ENCODE measurements at regions not wholly inside any gene's neighbourhood (a gene's known extent, or its start where the extent isn't known, plus 50 kb on each side); places are given as distances from the start of the nearest gene placed in this dataset.

DNA sequence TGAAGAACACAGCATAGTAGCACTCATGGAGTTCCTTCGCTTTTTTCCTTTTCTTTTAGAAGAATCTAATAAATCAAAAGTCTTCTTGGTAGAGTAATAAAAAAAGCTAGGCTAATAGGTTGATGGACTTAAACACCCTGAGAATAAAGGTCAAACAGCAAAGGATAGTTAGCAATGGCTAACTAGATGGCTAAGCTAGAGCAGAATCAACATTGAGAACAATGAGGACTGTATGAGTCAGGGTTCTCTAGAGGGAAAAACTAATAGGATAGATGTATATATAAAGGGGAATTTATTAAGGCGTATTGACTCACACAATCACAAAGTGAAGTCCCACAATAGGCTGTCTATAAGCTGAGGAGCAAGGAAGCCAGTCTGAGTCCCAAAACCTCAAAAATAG is 550.9 kb downstream of the GLUD2 start:
- peak in 1 of 2 donors; percentile 2 for DNase-seq (ENCODE audit: low read depth in 2 of 2)
- no peak overlapping the region for H3K4me3 ChIP-seq (replicated peaks in 1 of 2; ENCODE audit: low read depth in 2 of 2, low read length in 2 of 2)
- TF ChIP-seq, protein P1, sequence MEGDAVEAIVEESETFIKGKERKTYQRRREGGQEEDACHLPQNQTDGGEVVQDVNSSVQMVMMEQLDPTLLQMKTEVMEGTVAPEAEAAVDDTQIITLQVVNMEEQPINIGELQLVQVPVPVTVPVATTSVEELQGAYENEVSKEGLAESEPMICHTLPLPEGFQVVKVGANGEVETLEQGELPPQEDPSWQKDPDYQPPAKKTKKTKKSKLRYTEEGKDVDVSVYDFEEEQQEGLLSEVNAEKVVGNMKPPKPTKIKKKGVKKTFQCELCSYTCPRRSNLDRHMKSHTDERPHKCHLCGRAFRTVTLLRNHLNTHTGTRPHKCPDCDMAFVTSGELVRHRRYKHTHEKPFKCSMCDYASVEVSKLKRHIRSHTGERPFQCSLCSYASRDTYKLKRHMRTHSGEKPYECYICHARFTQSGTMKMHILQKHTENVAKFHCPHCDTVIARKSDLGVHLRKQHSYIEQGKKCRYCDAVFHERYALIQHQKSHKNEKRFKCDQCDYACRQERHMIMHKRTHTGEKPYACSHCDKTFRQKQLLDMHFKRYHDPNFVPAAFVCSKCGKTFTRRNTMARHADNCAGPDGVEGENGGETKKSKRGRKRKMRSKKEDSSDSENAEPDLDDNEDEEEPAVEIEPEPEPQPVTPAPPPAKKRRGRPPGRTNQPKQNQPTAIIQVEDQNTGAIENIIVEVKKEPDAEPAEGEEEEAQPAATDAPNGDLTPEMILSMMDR (IDR thresholded peaks at IDR 0.05; ENCODE audit: low read depth, low read length): no peak

DNA sequence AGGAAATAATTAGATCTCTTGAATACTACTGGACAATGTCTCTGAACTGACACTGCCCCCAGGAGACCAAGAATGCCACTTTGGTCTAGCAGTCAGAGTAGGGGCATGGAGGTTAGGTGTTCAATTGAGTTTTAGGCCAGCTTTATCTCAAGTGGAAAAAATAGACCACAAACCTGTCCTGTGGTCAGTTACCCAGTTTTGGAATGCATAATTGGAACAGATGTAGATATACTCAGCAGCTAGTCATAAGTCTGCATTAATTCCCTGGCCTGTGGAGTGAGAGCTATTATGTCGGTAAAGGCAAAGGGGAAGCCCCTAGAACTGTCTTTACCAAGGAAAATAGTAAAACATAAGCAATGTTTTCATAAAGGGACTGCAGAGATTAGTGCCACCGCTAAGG is 587.7 kb downstream of the GLUD2 start:
- TF ChIP-seq, protein P1 (IDR thresholded peaks at IDR 0.05; ENCODE audit: low read depth, low read length): no peak
- no peak for DNase-seq (ENCODE audit: low read depth in 2 of 2)

DNA sequence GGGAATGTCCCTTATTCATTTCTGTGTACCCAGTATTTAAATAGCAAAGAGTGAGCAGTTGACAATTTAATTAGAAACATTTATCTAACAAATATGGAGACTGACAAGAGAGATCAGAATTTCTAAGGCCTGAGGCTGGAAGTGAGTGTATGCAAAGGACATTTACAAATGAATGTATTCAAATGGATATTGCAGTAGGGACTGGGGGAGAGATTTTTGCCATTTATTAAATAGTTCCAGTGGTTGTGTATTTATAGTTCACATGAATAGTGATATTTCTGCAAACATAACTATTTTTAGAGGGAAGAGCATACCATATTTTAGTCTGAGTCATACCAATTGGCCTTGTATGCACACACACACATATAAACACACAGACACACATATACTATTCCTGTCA is 592.4 kb downstream of the GLUD2 start:
- no peak for DNase-seq (ENCODE audit: low read depth in 2 of 2)
- H3K4me3 ChIP-seq (replicated peaks in 1 of 2; ENCODE audit: low read depth in 2 of 2, low read length in 2 of 2): no peak overlapping the region
- TF ChIP-seq, protein P1 (IDR thresholded peaks at IDR 0.05; ENCODE audit: low read depth, low read length): no peak

More for the DNA sequence above, 587.7 kb downstream of the GLUD2 start:
- H3K4me3 ChIP-seq (replicated peaks in 1 of 2; ENCODE audit: low read depth in 2 of 2, low read length in 2 of 2): no peak overlapping the region

DNA sequence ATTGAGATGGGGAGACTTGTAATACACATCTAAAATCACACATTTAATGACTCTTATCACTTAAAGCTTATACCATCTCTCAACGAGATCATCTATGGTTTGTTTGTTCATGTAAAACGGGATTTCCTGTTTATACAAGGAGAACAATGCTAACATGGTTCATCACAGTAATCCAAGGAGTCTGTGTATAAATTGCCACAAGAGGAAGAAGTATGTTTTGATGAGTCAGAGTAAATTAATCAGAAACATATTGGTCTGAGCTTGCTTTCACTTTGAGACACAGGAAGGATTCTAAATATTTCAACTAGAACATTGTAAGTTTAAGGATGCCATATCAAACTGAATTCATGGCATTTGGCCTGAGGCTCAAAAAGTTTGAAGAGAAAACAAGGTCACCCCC is 594.1 kb downstream of the GLUD2 start:
- no peak overlapping the region for H3K4me3 ChIP-seq (replicated peaks in 1 of 2; ENCODE audit: low read depth in 2 of 2, low read length in 2 of 2)
- peak; percentile 10 to 44 for DNase-seq (ENCODE audit: low read depth in 2 of 2)
- TF ChIP-seq, protein P1 (IDR thresholded peaks at IDR 0.05; ENCODE audit: low read depth, low read length): no peak

DNA sequence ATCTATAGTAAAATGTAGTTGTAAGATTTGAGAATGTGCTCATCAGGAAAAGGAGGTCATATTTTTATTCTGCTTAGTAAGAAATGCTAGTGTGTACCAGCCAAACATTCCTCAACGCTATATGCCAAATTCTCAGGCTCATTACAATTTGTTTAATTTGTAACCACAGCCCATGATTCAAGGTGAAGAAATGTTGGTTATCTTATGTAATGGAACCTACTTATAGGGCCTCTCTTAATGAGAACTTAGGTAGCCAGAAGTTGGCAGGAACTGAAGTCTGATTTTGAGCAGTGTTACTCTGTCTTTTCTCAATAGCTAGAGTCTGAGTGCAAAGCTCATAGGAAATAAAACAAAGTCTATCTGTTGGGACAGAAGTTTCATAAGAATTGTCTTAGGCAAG is 595.0 kb downstream of the GLUD2 start:
- TF ChIP-seq, protein P1 (IDR thresholded peaks at IDR 0.05; ENCODE audit: low read depth, low read length): no peak
- DNase-seq (ENCODE audit: low read depth in 2 of 2): peak; percentile 12 to 13
- H3K4me3 ChIP-seq (replicated peaks in 1 of 2; ENCODE audit: low read depth in 2 of 2, low read length in 2 of 2): no peak overlapping the region

DNA sequence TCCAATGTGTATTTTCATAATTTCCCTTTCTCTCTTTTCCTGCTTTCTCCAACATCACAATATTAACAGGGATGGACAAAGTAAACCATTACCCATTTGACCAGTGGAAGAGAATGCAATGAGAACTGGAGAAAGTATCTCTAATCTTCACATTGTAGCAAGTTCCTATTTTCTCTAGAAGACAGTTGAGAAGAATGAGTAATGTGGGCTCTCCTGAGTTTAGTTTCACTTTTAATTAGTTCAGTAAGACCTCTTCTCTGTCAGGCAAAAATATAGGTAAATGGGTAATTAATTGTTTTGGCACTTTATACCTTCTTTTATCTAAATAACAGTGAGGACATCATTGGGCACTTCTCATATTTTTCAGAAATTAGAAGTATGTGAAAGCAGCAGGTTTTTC is 602.0 kb downstream of the GLUD2 start:
- no peak overlapping the region for H3K4me3 ChIP-seq (replicated peaks in 1 of 2; ENCODE audit: low read depth in 2 of 2, low read length in 2 of 2)
- TF ChIP-seq, protein P1 (IDR thresholded peaks at IDR 0.05; ENCODE audit: low read depth, low read length): no peak

DNA sequence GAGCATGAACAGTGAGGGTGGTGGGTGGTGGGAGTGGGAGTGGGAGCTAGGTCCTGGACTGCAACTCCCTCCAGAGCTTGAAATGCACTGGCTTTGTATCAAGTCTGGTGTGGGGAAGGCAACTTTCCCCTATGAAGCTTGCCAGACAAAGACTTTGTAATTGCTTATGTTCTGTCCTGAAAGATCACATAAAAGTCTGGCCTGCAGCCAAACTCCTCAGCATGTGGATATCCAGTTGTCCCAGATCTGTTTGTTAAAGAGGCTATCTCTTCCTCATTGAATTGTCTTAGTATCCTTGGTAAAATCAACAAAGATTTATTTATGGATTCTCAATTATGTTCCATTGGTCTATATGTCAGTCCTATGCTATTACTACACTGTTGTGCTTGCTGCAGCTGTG is 607.9 kb downstream of the GLUD2 start:
- TF ChIP-seq, protein P1 (IDR thresholded peaks at IDR 0.05; ENCODE audit: low read depth, low read length): no peak
- DNase-seq (ENCODE audit: low read depth in 2 of 2): no peak
- no peak overlapping the region for H3K4me3 ChIP-seq (replicated peaks in 1 of 2; ENCODE audit: low read depth in 2 of 2, low read length in 2 of 2)

More for the DNA sequence above, 602.0 kb downstream of the GLUD2 start:
- DNase-seq (ENCODE audit: low read depth in 2 of 2): no peak
